ENCODE measurements at regions not wholly inside any gene's neighbourhood (a gene's known extent, or its start where the extent isn't known, plus 50 kb on each side); places are given as distances from the start of the nearest gene placed in this dataset.
A peak's percentile ranks its signal among the peaks of the same experiment; 100 is the strongest.
"Not testable (repeated sequence)": the region's sequence is repeated elsewhere in the genome, so short reads cannot be mapped to it uniquely, and the experiment has no call there.

DNA sequence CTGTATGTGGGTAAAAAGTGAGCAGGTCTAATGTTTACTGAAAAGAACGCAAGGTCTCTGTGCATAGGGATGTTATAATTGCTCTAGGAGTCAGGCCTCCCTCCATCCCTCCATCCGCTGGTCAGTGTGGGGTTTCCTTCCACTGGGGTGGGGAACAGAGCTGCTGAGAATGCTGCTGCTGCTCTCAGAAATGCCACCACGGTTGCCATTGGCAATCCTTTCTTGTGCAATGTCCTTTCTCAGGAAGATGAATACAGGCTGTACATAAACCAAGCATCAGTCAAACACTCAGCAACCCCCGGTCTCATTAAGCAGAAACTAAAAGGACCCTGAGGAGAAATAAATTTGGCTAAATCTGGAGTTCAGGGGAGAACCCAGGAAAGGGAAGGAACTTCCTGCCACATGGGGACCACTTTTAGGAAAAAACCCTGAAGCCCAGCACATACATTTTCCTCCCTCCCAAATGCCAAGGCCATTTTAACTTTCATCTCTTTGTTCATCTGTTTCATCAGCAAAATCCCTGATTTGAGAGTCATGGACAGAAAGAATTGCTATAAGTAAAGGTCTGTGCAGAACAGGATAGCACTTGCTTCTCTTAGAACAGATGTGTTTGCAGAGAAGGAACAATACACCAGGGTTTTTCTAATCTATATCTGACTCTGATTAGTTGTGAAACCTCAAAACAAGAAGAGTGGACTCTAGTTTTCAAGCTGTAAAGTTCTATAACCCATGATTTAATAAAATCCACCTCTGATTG lies 70.4 kb upstream of the SLC1A3 start:
- TF ChIP-seq, protein P1, sequence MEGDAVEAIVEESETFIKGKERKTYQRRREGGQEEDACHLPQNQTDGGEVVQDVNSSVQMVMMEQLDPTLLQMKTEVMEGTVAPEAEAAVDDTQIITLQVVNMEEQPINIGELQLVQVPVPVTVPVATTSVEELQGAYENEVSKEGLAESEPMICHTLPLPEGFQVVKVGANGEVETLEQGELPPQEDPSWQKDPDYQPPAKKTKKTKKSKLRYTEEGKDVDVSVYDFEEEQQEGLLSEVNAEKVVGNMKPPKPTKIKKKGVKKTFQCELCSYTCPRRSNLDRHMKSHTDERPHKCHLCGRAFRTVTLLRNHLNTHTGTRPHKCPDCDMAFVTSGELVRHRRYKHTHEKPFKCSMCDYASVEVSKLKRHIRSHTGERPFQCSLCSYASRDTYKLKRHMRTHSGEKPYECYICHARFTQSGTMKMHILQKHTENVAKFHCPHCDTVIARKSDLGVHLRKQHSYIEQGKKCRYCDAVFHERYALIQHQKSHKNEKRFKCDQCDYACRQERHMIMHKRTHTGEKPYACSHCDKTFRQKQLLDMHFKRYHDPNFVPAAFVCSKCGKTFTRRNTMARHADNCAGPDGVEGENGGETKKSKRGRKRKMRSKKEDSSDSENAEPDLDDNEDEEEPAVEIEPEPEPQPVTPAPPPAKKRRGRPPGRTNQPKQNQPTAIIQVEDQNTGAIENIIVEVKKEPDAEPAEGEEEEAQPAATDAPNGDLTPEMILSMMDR (conservative IDR thresholded peaks at IDR 0.05), result no peak
- Mint-ChIP-seq H3K36me3 (no peaks in the 10 kb centered on the region), H3K27me3 (no peaks in the 10 kb centered on the region), H3K4me3 (no peak overlapping the region), H3K9me3 (no peaks in the 10 kb centered on the region), H3K27ac (peak overlapping the region; percentile 23), H3K4me1 (ENCODE audit: unreplicated experiment) (peaks cover 10% of the 10 kb centered on the region)
- DNase-seq (ENCODE audit: extremely low spot score, unreplicated experiment), result no peak

DNA sequence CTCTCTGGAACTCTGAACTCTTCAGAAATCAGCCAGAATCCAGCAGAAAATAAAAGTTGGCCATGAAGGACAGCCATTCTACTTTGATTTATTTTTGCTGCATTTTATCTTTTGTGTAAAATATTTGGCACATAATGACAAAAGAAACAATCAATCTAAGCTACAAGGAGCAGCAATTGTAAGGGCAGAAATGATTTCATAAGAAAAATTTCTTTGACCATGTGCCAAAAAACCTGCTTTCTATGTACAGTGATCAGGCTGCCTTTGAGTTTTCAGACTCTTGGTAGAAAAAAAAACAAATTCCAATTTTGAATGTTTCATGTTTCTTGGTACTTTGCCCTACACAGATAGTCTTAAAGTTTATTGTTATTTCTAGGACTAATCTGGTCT lies 69.8 kb upstream of the SLC1A3 start:
- H3K36me3 Mint-ChIP-seq, result no peaks in the 10 kb centered on the region
- peak overlapping the region; percentile 23 for H3K27ac Mint-ChIP-seq

DNA sequence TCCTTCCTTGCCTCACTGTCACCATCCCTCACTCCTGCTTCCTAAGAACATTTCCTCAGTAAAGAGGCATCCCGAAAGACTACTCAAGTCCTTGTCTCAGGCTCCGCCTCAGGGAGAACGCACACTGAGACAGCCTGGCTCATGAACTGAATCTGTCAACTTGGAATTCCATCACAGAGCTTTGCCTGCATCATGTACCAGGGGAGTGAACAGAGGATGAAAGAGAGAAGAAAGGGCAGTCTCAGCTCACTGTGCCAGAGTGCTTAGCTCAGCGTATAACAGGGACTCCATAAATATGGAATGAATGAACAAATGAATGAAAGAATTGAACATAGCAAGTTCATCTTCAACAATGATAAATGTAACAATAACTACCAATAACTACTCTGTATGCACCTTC lies 68.7 kb upstream of the SLC1A3 start:
- Mint-ChIP-seq H3K4me3 (no peak overlapping the region), H3K36me3 (no peaks in the 10 kb centered on the region), H3K27me3 (no peaks in the 10 kb centered on the region), H3K27ac (no peak overlapping the region), H3K4me1 (ENCODE audit: unreplicated experiment) (peaks cover 10% of the 10 kb centered on the region), H3K9me3 (no peaks in the 10 kb centered on the region)
- DNase-seq (ENCODE audit: extremely low spot score, unreplicated experiment), result no peak
- TF ChIP-seq, protein P1 (conservative IDR thresholded peaks at IDR 0.05), result no peak

More for the DNA sequence above, 69.8 kb upstream of the SLC1A3 start:
- TF ChIP-seq, protein P1 (conservative IDR thresholded peaks at IDR 0.05), result no peak
- Mint-ChIP-seq H3K9me3 (no peaks in the 10 kb centered on the region), H3K27me3 (no peaks in the 10 kb centered on the region), H3K4me1 (ENCODE audit: unreplicated experiment) (peaks cover 10% of the 10 kb centered on the region), H3K4me3 (no peak overlapping the region)
- DNase-seq (ENCODE audit: extremely low spot score, unreplicated experiment), result no peak

DNA sequence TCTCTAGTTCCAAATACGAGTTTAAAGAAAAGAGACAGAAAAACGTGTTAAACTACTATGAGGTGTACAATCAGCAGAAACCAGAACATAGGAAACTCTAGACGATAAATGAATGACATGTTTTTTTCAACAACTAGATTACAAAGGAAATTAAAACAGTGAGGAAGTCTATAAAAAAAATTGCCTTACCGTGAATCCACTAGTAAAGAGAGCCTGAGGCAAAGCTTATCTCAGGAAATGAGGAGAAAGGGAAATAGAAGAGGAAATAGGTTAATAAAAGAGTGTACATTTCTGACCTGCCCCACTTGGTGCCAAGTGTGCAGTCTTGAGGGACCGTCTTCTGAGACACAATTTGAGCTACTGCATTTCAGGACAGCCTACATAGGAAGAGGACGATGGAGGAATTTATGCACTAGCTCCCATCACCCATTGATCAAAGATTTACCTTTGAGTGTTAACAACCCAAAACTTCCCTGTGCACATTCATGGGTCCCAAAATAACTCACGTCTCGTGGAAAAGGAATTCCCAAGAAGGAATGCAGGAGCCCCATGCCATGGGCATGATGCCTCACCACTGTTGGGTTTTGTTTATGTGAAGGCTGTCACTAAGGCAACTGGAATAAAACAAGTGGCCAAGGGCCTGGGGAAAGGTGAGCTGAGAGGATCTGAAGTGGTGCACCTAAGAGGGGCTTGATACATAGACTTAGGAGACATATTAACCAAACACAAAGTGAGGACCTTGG lies 53.6 kb upstream of the SLC1A3 start:
- Mint-ChIP-seq H3K27me3 (no peaks in the 10 kb centered on the region), H3K36me3 (no peaks in the 10 kb centered on the region), H3K4me1 (ENCODE audit: unreplicated experiment) (no peaks in the 10 kb centered on the region), H3K27ac (no peak overlapping the region), H3K9me3 (peaks cover 8% of the 10 kb centered on the region), H3K4me3 (no peak overlapping the region)
- TF ChIP-seq, protein P1 (conservative IDR thresholded peaks at IDR 0.05), result no peak
- DNase-seq (ENCODE audit: extremely low spot score, unreplicated experiment), result no peak

DNA sequence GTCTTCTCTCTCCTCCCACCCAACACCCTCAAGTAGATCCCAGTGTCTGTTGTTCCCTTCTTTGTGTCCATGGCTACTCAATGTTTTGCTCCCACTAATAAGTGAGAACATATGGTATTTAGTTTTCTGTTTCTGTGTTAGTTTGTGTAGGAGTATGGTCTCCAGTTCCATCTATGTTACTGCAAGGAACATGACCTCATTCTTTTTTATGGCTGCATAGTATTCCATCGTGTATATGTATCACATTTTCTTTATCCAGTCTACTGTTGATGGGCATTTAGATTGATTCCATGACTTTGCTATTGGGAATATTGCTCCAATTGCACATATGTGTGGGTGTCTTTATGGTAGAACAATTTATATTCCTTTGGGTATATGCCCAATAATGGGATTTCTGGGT lies 51.4 kb upstream of the SLC1A3 start:
- H3K4me1 Mint-ChIP-seq (ENCODE audit: unreplicated experiment); H3K27me3 Mint-ChIP-seq; H3K4me3 Mint-ChIP-seq: not testable (repeated sequence)

More for the DNA sequence above, 51.4 kb upstream of the SLC1A3 start:
- not testable (repeated sequence) for DNase-seq (ENCODE audit: extremely low spot score, unreplicated experiment); H3K9me3 Mint-ChIP-seq; H3K36me3 Mint-ChIP-seq; H3K27ac Mint-ChIP-seq

Measured in type B pancreatic cell (in vitro differentiated cells).